HG03354 (cell line): ENCODE measurements at regions not wholly inside any gene's neighbourhood (a gene's known extent, or its start where the extent isn't known, plus 50 kb on each side); places are given as distances from the start of the nearest gene placed in this dataset.
"Not testable (repeated sequence)": the region's sequence is repeated elsewhere in the genome, so short reads cannot be mapped to it uniquely, and the experiment has no call there.

Experiments
- ATAC-seq: cut with Tn5 transposase; IDR thresholded peaks from one replicate; pipeline ENCODE4 v1.9.1; 2021; ENCODE audit warnings: mild to moderate bottlenecking; ENCODE audit not compliant: unreplicated experiment, poor library complexity, severe bottlenecking

- ATAC-seq: no peak
Measured at GRCh38 chr22:23501708-23502107, 78.4 kb downstream of the IGLL1 start.

GRCh38 chr22:23501261-23501619 is 78.8 kb downstream of the IGLL1 start:
- no peak for ATAC-seq

- ATAC-seq: no peak
Measured at GRCh38 chr22:23500508-23501260, 79.4 kb downstream of the IGLL1 start.

- ATAC-seq: no peak
Measured at GRCh38 chr22:23499845-23500500, 80.1 kb downstream of the IGLL1 start.

- no peak for ATAC-seq
Measured at GRCh38 chr22:23498811-23499798, 81.0 kb downstream of the IGLL1 start.

GRCh38 chr22:23497889-23498288 is 82.2 kb downstream of the IGLL1 start:
- not testable (repeated sequence) for ATAC-seq

GRCh38 chr22:23497016-23497885 is 82.8 kb downstream of the IGLL1 start:
- ATAC-seq: no peak

- ATAC-seq: no peak
Measured at GRCh38 chr22:23496445-23496833, 83.7 kb downstream of the IGLL1 start.

- ATAC-seq: no peak
Measured at GRCh38 chr22:23495614-23496444, 84.3 kb downstream of the IGLL1 start.

- no peak for ATAC-seq
Measured at GRCh38 chr22:23494930-23495266, 85.2 kb downstream of the IGLL1 start.

GRCh38 chr22:23485490-23485889 is 94.6 kb downstream of the IGLL1 start:
- no peak for ATAC-seq

GRCh38 chr22:23484651-23485050 is 95.4 kb downstream of the IGLL1 start:
- no peak for ATAC-seq

- ATAC-seq: no peak
Measured at GRCh38 chr22:23481369-23481768, 98.7 kb downstream of the IGLL1 start.

- no peak for ATAC-seq
Measured at GRCh38 chr22:23478175-23478574, 101.9 kb downstream of the IGLL1 start.

GRCh38 chr22:23474531-23474930 is 105.6 kb downstream of the IGLL1 start:
- not testable (repeated sequence) for ATAC-seq

- no peak for ATAC-seq
Measured at GRCh38 chr22:23473901-23474300, 106.2 kb downstream of the IGLL1 start.

- ATAC-seq: not testable (repeated sequence)
Measured at GRCh38 chr22:23472376-23472775, 107.7 kb downstream of the IGLL1 start.

GRCh38 chr22:23471698-23472097 is 108.4 kb downstream of the IGLL1 start:
- ATAC-seq: no peak
